HG03097 (cell line): ENCODE measurements at regions not wholly inside any gene's neighbourhood (a gene's known extent, or its start where the extent isn't known, plus 50 kb on each side); places are given as distances from the start of the nearest gene placed in this dataset.

ENCODE experiments used
- ATAC-seq: cut with Tn5 transposase; IDR thresholded peaks from one replicate; pipeline ENCODE4 v1.9.1; 2021; ENCODE audit not compliant: unreplicated experiment, low FRiP score

DNA sequence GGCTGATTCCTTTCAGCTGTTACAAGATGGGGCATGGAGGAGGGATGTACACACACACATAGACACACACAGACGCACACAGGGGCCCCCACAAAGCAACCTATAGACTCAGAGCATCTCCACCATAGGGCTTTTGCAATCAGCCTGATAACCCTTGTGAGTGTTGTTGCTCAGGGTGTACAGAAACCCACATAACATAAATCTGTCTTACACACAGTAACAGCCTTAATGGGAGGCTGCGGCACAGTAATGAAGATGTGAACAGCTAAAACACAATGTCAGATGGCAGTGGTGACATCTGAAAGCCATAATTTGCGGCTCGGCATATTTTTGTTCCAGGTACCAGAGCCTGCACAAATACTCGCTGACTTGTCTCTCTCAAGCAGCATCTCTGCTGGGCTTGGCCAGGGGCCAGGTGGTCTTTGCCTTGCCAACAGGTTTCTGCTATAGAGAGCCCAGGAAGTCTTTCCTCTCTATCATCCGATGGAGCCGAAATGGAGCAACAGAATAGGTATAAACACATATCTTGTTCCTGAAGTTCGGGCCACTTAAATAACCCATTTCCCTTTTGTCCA lies 357.2 kb upstream of the GATB start:
- no peak for ATAC-seq

GRCh38 chr4:152117520-152117919 lies 356.7 kb upstream of the GATB start:
- ATAC-seq: no peak

DNA sequence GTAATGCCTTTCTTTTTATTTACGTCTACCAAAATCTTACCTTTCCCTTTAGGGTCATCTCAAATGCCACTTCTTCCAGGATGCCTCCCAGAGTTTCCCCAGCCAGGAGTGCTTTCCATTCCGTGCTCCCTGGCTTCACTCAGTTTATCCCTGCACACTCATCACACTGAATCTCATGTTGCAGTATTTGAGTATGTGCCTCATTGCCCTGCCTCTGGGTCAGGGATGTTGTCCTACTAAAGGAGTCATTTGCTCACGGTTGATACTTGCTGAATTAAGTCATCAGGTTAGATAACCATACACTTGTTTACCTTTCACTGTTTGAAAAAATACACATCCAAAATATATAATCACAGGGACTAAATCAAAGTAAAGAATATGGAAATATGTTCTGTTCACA lies 356.2 kb upstream of the GATB start:
- ATAC-seq: no peak

- no peak for ATAC-seq
Observed at GRCh38 chr4:152115794-152116193, 355.0 kb upstream of the GATB start.

DNA sequence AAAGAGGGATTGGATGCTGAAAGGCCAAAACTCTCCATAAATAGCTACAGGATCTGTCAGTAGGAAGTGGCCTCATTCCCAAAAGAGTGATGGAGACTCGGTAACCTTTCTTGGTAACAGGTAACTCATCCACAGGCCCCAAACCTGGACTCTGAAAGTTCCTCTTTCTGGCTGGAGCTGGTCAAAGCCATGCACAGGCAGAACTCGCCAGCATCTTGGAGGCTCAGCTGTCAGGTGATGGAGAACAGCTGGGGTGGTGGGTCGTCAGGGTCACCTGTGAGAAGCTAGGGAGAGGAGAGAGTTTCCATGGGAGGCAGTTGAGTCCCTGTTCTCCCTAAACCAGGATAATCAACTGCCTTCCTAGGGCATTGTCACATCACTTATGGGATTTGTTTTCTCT lies 354.3 kb upstream of the GATB start:
- ATAC-seq: no peak

DNA sequence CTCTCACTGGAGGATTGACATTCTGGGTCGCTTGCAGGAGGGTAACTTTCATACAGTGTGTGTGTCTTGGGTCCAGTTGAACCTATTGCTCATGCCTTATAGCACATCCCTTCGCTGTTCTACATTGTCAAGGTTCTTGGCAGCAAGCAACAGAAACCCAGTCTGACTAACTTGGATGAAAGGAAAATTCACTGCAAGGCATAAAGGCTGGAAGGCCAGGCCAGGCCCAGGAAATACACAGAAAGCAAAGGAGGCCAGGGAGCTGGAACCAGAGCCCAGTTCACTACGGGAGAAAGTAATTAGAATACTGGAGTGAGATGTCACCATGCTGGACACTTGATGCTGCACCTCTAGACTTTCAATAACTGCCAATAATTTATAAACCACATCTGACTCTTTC lies 353.8 kb upstream of the GATB start:
- ATAC-seq: no peak

GRCh38 chr4:152112887-152113286 lies 352.1 kb upstream of the GATB start:
- peak; percentile 50 for ATAC-seq

- no peak for ATAC-seq
Observed at GRCh38 chr4:152112190-152112589, 351.4 kb upstream of the GATB start.

- ATAC-seq: no peak
Observed at GRCh38 chr4:152110780-152111179, 350.0 kb upstream of the GATB start.

GRCh38 chr4:152109531-152110509 lies 349.0 kb upstream of the GATB start:
- no peak for ATAC-seq

- no peak for ATAC-seq
Observed at GRCh38 chr4:152107736-152108500, 347.1 kb upstream of the GATB start.

GRCh38 chr4:152106781-152107321 lies 346.0 kb upstream of the GATB start:
- ATAC-seq: no peak

GRCh38 chr4:152106113-152106763 lies 345.4 kb upstream of the GATB start:
- ATAC-seq: no peak

GRCh38 chr4:152104901-152105357 lies 344.1 kb upstream of the GATB start:
- no peak for ATAC-seq

DNA sequence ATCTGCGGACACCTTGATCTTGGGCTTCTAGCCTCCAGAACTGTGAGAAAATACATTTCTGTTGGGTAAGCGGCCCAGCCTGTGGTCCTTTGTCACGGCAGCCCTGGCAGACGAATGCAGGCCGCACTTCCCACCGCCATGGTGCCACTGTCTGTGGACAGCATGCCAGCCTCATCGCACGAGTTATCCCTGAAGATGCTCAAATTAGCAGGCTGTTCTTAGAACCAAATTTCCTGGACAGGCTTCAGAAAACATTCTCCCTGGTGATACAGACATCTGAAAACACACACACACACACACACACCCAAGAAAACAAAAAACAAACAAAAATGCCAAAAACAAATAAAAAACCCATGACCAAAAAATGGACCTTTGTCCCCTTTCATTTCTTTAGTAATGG lies 343.5 kb upstream of the GATB start:
- ATAC-seq: no peak

- no peak for ATAC-seq
Observed at GRCh38 chr4:152103181-152103901, 342.5 kb upstream of the GATB start.

DNA sequence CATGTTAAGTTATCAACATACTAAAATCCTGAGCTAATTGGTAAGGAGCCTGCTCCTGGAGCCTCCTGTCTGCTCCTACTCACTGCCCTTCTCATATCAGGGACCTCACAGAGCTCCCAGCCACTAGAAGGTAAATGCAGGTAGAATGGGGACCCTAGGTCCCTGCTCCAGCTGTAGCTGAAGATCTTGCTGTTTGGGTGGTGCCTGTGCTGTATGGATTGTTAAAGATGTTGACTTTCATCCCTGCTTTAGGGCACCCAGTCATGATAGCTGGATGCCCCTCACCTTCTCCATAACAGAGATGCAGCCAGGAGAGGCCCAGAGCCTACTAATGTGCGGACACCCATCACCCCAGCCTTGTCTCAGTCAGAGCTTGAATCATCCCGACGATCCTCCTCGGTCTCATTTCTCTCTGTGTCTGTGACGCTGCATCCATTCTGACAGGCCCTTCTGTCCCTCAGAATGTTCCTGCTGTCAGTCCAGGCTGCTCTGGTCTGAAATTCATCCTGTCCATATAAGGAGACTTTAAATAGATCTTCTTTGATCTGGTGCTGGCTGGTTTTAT lies 341.7 kb upstream of the GATB start:
- ATAC-seq: no peak

- no peak for ATAC-seq
Observed at GRCh38 chr4:152101556-152102435, 341.0 kb upstream of the GATB start.
